GM20000 (cell line): ENCODE measurements at regions not wholly inside any gene's neighbourhood (a gene's known extent, or its start where the extent isn't known, plus 50 kb on each side); places are given as distances from the start of the nearest gene placed in this dataset.

Experiments used
- DNase-seq: peaks from one replicate; pipeline ENCODE4 v3.0.0; 2012; ENCODE audit warnings: low spot score
- CTCF ChIP-seq: IDR thresholded peaks from 2 replicates; pipeline ENCODE4 v1.5.1; 2012; ENCODE audit warnings: mild to moderate bottlenecking, control low read depth; ENCODE audit errors: extremely low read depth, missing control alignments

GRCh38 chr5:118553662-118554061, 434.7 kb downstream of the DTWD2 start:
- TF ChIP-seq CTCF, result no peak
- DNase-seq, result no peak

- no peak for TF ChIP-seq CTCF
- no peak for DNase-seq
Measured at GRCh38 chr5:118552731-118553360, 435.5 kb downstream of the DTWD2 start.

DNA sequence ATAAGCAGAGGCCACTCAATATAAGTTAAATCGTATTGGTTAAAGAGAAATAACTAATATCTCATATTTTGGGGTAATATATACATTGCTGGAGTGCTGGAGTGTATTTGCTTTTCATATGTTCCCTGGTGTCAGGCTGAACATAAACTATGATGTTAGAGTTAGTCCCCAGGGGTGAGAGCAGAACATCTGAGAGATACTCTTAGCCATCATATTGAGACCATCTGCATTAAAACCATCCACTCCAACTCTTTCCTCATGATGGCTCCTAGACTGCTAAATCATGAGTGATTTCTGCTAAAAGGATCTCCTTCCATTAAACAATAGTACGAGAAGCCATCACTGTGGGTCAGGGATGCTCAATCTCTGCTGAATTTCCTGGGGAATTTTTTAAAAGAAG, 436.2 kb downstream of the DTWD2 start:
- TF ChIP-seq CTCF, result no peak
- no peak for DNase-seq

DNA sequence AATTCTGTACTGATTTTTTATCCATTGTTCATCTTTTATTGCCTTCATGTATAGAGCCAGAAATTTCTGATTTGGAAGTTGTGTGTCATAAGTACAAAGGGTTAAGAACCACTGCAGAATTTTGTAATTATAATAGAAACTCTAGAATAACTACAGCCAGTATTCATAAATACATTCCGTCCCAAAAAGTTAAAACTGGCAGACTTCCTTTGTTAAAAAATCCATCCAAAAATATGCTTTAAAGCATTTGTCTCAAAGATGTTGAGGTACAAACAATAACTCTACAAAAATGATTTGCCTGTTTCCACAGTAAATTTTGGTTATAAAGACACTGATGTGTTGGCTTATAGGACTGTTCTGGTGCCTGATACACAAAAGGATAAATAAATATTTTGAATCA, 436.6 kb downstream of the DTWD2 start:
- no peak for DNase-seq
- TF ChIP-seq CTCF, result no peak

DNA sequence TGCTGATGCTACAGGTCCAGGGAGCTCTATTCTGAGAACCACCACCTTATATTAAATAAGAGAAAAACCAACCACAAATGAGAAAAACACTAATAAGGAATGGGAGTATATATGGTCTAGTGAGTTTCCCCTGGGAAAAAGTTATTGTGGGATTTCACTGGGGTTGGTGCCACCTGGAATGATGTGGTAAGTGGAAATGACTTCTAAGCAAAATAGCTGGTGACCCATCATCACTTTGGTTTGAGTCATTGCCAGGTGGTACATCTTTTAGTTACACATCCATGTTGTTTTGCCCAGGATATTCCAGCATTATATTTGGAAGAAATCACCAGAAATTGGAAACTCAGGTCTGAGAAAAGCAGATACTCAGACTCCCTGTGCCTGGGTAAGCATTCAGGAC, 437.3 kb downstream of the DTWD2 start:
- no peak for TF ChIP-seq CTCF
- DNase-seq, result no peak

DNA sequence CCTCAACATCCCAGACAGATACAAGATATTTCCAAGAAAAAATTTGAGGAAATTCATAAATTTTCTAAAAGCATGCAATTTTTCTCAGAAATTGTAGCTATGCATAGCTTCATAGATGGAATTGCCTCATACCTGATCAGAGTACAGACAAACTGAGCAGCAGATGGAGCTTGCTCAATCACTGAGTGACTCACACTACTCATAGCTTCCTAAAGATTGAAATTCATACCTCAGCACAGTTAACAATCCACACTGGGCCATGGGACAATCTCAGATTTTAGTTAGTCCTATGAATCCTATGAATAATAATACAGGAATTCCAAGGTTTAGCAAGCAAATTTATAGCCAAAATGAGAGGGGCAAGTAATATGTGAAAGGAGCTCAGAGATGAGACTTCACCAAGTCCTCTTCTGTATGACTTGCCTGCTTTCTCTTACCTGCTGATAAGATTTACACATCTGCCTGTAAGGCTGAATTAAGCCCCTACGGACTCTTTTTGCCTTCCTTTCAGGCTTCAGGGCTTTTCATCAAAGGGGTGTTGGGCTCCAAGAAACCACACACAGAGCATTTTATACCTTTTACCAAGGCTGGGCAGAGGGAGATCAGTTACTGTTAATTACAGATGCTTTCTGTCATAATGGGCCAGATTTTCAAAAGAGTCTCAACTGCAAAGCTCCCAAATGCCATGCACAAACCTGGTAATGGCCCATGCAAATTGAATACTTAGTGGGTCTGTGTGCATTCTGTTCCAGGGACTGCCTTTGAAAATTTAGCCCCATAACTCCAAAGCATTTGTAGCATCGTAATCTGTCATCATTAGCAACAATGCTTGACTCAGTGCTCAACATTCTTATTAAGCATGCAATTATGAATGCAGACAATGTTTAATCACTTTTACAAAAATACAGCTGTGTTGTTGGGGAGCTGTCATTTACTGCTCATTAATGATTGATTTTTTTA, 439.3 kb downstream of the DTWD2 start:
- DNase-seq, result no peak
- no peak for TF ChIP-seq CTCF

DNA sequence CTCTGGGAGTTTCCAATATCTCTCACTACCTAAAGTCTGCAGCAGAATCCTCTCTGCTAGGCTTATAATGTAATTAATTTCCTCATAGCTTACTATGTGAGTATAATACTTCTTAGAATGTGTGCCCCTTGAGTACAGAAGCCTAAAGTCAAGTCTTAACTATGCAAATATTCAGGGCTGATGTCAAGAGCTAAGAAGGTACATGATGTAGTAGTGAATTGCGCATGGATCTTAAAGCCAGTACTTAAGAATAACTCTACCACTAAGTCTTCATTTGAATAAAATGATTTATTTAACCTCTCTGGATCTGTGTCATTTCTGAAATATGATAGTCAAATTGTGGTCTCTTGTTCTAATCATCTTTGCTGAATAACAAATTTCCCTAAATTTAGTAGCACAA, 442.9 kb downstream of the DTWD2 start:
- no peak for TF ChIP-seq CTCF
- no peak for DNase-seq
